OCI-LY7 (cell line): ENCODE measurements at regions not wholly inside any gene's neighbourhood (a gene's known extent, or its start where the extent isn't known, plus 50 kb on each side); places are given as distances from the start of the nearest gene placed in this dataset.

Source experiments
- BruUV-seq: library from RNA; stranded (reverse); fragments of 400-500 nt; replicated peaks from 2 replicates; lab custom pipeline; 2021; lab: Mats Ljungman, UMichigan
- CTCF ChIA-PET: fragments of 300-600 bp; sonication (Branson Sonifier 250); formaldehyde crosslinking; loops from one replicate; lab custom pipeline; 2022; ENCODE audit warnings: antibody characterized with exemption; ENCODE audit not compliant: unreplicated experiment; lab: Charles Lee
- POLR2A ChIA-PET: fragments of 300-600 bp; sonication (Branson Sonifier 250); formaldehyde crosslinking; loops from one replicate; lab custom pipeline; 2022; ENCODE audit warnings: antibody characterized with exemption; lab: Charles Lee
- DNase-seq: peaks from one replicate; pipeline ENCODE4 v3.0.0-alpha.2; 2015; ENCODE audit warnings: low spot score
- H2AFZ ChIP-seq: fragments of 200-600 bp; sonication (generic), shearing (Covaris generic); 2 replicates; pipeline ENCODE4 v1.6.1; 2014; ENCODE audit warnings: mild to moderate bottlenecking, antibody characterized with exemption, low read length, moderate library complexity
- H3K27ac ChIP-seq: fragments of 200-600 bp; sonication (generic); 2 replicates; pipeline ENCODE4 v1.5.1; 2014; ENCODE audit warnings: mixed run types, low read depth, mild to moderate bottlenecking, moderate library complexity, low read length, inconsistent platforms; ENCODE audit not compliant: poor library complexity, severe bottlenecking
- H3K36me3 ChIP-seq: fragments of 200-600 bp; sonication (generic); 2 replicates; pipeline ENCODE4 v1.6.1; 2014; ENCODE audit warnings: mild to moderate bottlenecking, antibody characterized with exemption, low read length, moderate library complexity, mixed read lengths; ENCODE audit not compliant: insufficient read depth
- H3K4me1 ChIP-seq: fragments of 200-600 bp; sonication (generic); 2 replicates; pipeline ENCODE4 v1.5.1; 2014; ENCODE audit warnings: mild to moderate bottlenecking, low read length; ENCODE audit not compliant: insufficient read depth, poor library complexity, severe bottlenecking
- H3K4me2 ChIP-seq: fragments of 200-600 bp; sonication (generic); 2 replicates; pipeline ENCODE4 v1.6.1; 2014; ENCODE audit warnings: mild to moderate bottlenecking, low read length
- H3K4me3 ChIP-seq: fragments of 200-600 bp; sonication (generic); 2 replicates; pipeline ENCODE4 v1.5.1; 2014; ENCODE audit warnings: mild to moderate bottlenecking, low read depth, low read length; ENCODE audit not compliant: poor library complexity, severe bottlenecking
- H3K79me2 ChIP-seq: fragments of 200-600 bp; sonication (generic); 2 replicates; pipeline ENCODE4 v1.6.1; 2016; ENCODE audit warnings: low read depth, mild to moderate bottlenecking, low read length, moderate library complexity, mixed read lengths; ENCODE audit not compliant: insufficient read depth
- H3K9me2 ChIP-seq: fragments of 200-600 bp; sonication (generic); 2 replicates; pipeline ENCODE4 v1.6.1; 2016; ENCODE audit warnings: mild to moderate bottlenecking, low read length, mixed read lengths; ENCODE audit not compliant: insufficient read depth
- H3K9me3 ChIP-seq: fragments of 200-600 bp; sonication (generic); 2 replicates; pipeline ENCODE4 v1.6.1; 2014; ENCODE audit warnings: mild to moderate bottlenecking, mixed run types, low read length, mixed read lengths
- H4K20me1 ChIP-seq: fragments of 200-600 bp; sonication (generic); 2 replicates; pipeline ENCODE4 v1.6.1; 2014; ENCODE audit warnings: mild to moderate bottlenecking, antibody characterized with exemption, low read length, moderate library complexity, mixed read lengths; ENCODE audit not compliant: insufficient read depth
- CTCF ChIP-seq: fragments of 200-600 bp; sonication (generic); conservative IDR thresholded peaks from 2 replicates; pipeline ENCODE4 v1.5.1; 2014; ENCODE audit warnings: mild to moderate bottlenecking, antibody characterized with exemption, low read length, moderate library complexity, mixed read lengths
- EZH2phosphoT487 ChIP-seq: fragments of 200-600 bp; sonication (generic); IDR thresholded peaks from 2 replicates; pipeline ENCODE4 v1.6.1; 2018; ENCODE audit warnings: low read depth, borderline replicate concordance, mild to moderate bottlenecking, mixed run types, antibody characterized with exemption, low read length, moderate library complexity, mixed read lengths
- intact Hi-C: fragments of 100-400 bp; cut with micrococcal nuclease; formaldehyde crosslinking; loops from one replicate; pipeline ENCODE4 v1.10.0; 2022; ENCODE audit not compliant: unreplicated experiment

DNA sequence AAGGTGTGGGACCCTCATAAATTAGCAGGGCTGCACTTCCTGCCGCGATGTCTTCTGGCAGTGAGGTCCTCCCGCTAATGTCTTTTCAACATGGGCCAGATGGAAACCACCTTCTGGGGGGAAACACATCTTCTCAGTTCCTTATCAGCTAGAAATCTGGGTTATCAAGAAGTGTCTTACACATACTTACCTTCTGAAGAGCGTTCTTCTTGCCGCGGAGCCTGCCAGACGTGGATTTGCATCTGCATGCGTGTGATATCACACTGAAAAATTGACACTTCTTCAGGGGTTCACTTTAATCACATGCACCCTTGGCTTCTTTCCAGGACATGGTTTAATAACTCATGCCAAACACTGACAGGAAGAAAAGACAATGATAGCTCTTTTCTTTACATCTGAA lies 163.5 kb upstream of the SOX11 start:
- Histone ChIP-seq H3K4me2 (no peak overlapping the region), H3K36me3 (no peaks in the 10 kb centered on the region), H4K20me1 (no peaks in the 10 kb centered on the region), H3K79me2 (no peaks in the 10 kb centered on the region), H3K4me3 (no peak overlapping the region), H3K9me2 (no peaks in the 10 kb centered on the region), H3K4me1 (no peaks in the 10 kb centered on the region), H2AFZ (no peak overlapping the region), H3K9me3 (no peaks in the 10 kb centered on the region), H3K27ac (no peak overlapping the region)
- no TSS peak for BruUV-seq
- intact Hi-C loops, result no loop called here
- ChIA-PET CTCF (no interaction called here), POLR2A (interaction anchor here (0.5 to 0.6 kb wide), 2 partner anchors 1140 to 1605 kb away, joined by 3 read pairs; no protein-coding TSS in a partner anchor)
- DNase-seq, result no peak
- TF ChIP-seq EZH2phosphoT487 (no peak), CTCF (no peak)

DNA sequence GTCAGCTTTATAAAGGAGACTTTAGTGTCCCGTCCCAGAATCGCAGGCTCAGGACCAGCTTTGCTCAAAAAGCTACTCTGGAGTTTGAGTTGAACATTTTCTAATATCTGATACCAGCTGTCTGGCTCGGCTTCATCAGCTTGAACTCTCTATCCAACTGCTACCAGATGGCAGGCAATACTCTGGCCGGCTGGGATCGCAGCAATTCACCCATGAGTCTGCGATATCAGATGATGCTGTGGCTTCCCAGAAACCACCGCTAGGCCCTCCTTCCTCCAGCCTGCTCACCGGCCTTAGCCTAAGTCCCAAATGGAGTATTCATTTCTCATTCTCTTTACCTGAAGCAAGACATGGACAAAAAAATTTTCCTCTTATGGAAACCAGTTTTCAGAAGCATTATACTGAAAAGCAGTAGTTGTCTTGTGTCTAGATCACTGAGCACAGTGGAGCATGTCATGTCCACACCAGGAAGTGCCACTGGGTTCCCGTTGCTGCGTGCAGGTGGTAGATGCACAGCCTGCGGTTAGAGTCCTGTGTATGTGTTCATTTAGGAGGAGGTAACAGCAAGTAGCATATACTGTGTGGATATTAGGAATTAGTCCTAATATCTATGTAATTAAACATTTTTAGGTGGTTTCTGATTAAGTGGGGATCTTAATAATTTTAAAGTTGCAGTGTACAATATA lies 162.0 kb upstream of the SOX11 start:
- H3K9me2 ChIP-seq, result no peaks in the 10 kb centered on the region
- intact Hi-C loops, result no loop called here
- H3K79me2 ChIP-seq, result no peaks in the 10 kb centered on the region
- H3K27ac ChIP-seq, result no peak overlapping the region
- H4K20me1 ChIP-seq, result no peaks in the 10 kb centered on the region
- no peaks in the 10 kb centered on the region for H3K4me1 ChIP-seq
- TF ChIP-seq CTCF (no peak), EZH2phosphoT487 (no peak)
- no peak for DNase-seq
- BruUV-seq, result no TSS peak
- H2AFZ ChIP-seq, result no peak overlapping the region
- no peaks in the 10 kb centered on the region for H3K36me3 ChIP-seq
- H3K9me3 ChIP-seq, result no peaks in the 10 kb centered on the region
- H3K4me3 ChIP-seq, result no peak overlapping the region
- H3K4me2 ChIP-seq, result no peak overlapping the region
- CTCF ChIA-PET, result interaction anchor here (0.6 kb wide), 1 partner anchor 1432 kb away, joined by 3 read pairs; no protein-coding TSS in a partner anchor
- POLR2A ChIA-PET, result interaction anchor here (0.6 kb wide), 1 partner anchor 85 kb away, joined by 3 read pairs; no protein-coding TSS in a partner anchor

DNA sequence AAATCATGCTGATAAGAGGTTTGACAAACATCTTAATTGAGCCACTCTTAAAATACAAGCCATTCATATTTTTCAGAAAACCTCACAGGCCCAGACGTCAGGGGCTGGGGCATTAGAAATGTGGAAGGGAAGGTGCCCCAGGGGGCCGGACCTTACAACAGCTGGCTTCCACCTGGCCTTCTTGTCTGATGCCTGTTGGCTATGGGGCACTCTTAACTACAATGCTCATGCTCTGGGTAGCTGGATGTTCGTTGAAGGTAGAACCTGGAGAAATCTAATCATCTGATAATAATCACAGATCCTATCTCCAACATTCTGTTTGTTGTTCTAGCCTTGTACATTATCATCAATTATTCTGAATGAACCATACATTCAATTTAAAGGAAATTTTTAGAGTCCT lies 156.9 kb upstream of the SOX11 start:
- ChIA-PET POLR2A (no interaction called here), CTCF (no interaction called here)
- TF ChIP-seq EZH2phosphoT487, result no peak
- no peak for TF ChIP-seq CTCF
- no peak for DNase-seq
- H2AFZ ChIP-seq, result no peak overlapping the region
- no peak overlapping the region for H3K4me3 ChIP-seq
- no peaks in the 10 kb centered on the region for H3K79me2 ChIP-seq
- no peaks in the 10 kb centered on the region for H3K9me3 ChIP-seq
- no peaks in the 10 kb centered on the region for H3K4me1 ChIP-seq
- no peak overlapping the region for H3K4me2 ChIP-seq
- no peaks in the 10 kb centered on the region for H4K20me1 ChIP-seq
- intact Hi-C loops, result no loop called here
- H3K9me2 ChIP-seq, result no peaks in the 10 kb centered on the region
- BruUV-seq, result no TSS peak
- no peaks in the 10 kb centered on the region for H3K36me3 ChIP-seq
- H3K27ac ChIP-seq, result no peak overlapping the region
